ENCODE measurements at regions not wholly inside any gene's neighbourhood (a gene's known extent, or its start where the extent isn't known, plus 50 kb on each side); places are given as distances from the start of the nearest gene placed in this dataset.

DNA sequence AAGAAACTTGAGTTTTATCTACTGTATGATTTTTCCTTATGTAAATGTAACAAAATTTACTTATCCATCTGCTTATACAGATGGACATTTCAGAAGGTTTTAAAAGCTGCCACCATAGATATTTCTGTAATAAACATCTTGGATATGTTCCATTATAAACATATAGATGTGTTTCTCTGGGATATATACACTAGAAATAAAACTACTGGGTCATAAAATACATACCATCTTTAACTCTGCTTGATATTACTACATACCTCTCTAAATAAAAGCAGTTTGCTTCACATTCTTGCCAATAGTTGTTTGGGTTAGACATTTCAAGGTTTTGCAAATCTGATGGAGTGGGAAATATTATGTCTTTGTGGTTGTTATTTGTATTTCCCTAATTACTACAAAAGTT lies 220.6 kb downstream of the FBXO8 start:
- ATAC-seq (no peak), DNase-seq (no peak)
- TF ChIP-seq, protein P1, sequence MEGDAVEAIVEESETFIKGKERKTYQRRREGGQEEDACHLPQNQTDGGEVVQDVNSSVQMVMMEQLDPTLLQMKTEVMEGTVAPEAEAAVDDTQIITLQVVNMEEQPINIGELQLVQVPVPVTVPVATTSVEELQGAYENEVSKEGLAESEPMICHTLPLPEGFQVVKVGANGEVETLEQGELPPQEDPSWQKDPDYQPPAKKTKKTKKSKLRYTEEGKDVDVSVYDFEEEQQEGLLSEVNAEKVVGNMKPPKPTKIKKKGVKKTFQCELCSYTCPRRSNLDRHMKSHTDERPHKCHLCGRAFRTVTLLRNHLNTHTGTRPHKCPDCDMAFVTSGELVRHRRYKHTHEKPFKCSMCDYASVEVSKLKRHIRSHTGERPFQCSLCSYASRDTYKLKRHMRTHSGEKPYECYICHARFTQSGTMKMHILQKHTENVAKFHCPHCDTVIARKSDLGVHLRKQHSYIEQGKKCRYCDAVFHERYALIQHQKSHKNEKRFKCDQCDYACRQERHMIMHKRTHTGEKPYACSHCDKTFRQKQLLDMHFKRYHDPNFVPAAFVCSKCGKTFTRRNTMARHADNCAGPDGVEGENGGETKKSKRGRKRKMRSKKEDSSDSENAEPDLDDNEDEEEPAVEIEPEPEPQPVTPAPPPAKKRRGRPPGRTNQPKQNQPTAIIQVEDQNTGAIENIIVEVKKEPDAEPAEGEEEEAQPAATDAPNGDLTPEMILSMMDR (IDR thresholded peaks at IDR 0.05), result no peak
- TF ChIP-seq POLR2A (IDR thresholded peaks at IDR 0.05), result no peak
- intact Hi-C loops (cut with DNase I), result no loop called here
- Histone ChIP-seq H3K4me3 (no peak overlapping the region), H3K36me3 (replicated peaks in 1 of 2; ENCODE audit: insufficient read depth in 1 of 2, low read depth in 2 of 2) (no peaks in the 10 kb centered on the region), H3K9me3 (no peaks in the 10 kb centered on the region), H3K4me1 (no peaks in the 10 kb centered on the region), H3K27ac (no peak overlapping the region), H3K27me3 (no peaks in the 10 kb centered on the region)

DNA sequence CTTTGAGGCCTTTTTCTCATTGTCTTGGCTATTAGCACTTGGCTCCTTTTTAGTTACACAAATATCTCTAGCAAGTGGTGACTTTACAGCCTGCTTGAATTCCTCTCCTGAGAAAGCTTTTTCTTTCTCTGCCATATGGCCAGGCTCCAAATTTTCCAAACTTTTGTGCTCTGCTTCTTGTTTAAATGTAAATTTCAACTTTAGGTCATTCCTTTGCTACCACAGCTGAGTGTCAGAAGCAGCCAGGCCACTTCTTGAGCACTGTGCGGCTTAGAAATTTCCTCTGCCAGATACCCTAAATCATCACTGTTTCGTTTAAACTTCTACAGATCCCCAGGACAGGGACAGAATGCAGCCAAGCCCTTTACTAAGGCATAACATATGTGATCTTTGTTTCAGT lies 222.4 kb downstream of the FBXO8 start:
- DNase-seq (no peak), ATAC-seq (no peak)
- WGBS, 2 donors, result 59 to 69% methylated on average over 2 of the region's 2 CpGs

DNA sequence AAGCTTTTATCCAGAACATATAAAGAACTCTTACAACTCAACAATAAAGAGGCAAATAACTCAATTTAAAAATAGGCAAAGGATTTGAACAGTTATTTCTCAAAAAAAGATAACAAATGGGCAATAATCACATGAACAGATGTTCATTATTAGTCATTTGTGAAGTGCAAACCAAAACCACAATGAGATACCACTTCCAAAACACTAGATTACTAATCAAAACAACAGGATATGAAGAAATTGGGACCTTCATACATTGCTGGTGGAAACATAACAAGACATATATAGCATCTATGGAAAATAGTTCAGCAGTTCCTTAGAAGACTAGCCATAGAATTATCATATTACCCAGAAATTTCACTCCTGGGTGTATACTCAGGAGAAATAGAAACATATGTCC lies 224.6 kb downstream of the FBXO8 start:
- ATAC-seq (no peak), DNase-seq (no peak)
- Histone ChIP-seq H3K27me3 (no peaks in the 10 kb centered on the region), H3K4me1 (no peaks in the 10 kb centered on the region), H3K36me3 (replicated peaks in 1 of 2; ENCODE audit: insufficient read depth in 1 of 2, low read depth in 2 of 2) (no peaks in the 10 kb centered on the region), H3K9me3 (no peaks in the 10 kb centered on the region), H3K4me3 (no peak overlapping the region), H3K27ac (no peak overlapping the region)
- TF ChIP-seq, protein P1 (IDR thresholded peaks at IDR 0.05), result no peak
- TF ChIP-seq POLR2A (IDR thresholded peaks at IDR 0.05), result no peak
- intact Hi-C loops (cut with DNase I), result no loop called here

More for the DNA sequence above, 222.4 kb downstream of the FBXO8 start:
- no peak overlapping the region for H3K4me3 ChIP-seq
- intact Hi-C loops (cut with DNase I), result no loop called here
- H3K4me1 ChIP-seq, result no peaks in the 10 kb centered on the region
- no peak overlapping the region for H3K27ac ChIP-seq
- no peaks in the 10 kb centered on the region for H3K36me3 ChIP-seq (replicated peaks in 1 of 2; ENCODE audit: insufficient read depth in 1 of 2, low read depth in 2 of 2)
- TF ChIP-seq POLR2A (IDR thresholded peaks at IDR 0.05), result no peak
- TF ChIP-seq, protein P1 (IDR thresholded peaks at IDR 0.05), result no peak
- H3K27me3 ChIP-seq, result no peaks in the 10 kb centered on the region
- no peaks in the 10 kb centered on the region for H3K9me3 ChIP-seq

DNA sequence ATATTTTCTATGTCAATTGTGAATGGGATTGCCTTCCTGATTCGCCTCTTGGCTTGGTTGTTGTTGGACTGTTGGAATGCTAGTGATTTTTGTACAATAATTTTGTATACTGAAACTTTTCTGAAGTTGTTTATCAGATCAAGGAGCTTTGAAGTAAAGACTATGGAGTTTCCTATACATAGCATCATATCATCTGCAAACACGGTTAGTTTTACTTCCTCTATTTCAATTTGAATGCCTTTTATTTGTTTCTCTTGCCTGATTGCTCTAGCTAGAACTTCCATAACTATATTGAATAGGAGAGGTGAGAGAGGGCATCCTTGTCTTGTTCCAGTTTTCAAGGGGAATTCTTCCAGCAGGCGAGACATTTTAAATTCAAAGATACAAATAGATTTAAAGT lies 226.5 kb downstream of the FBXO8 start:
- TF ChIP-seq, protein P1 (IDR thresholded peaks at IDR 0.05), result no peak
- no peak for TF ChIP-seq POLR2A (IDR thresholded peaks at IDR 0.05)
- Histone ChIP-seq H3K9me3 (no peaks in the 10 kb centered on the region), H3K27me3 (no peaks in the 10 kb centered on the region), H3K4me3 (no peak overlapping the region), H3K36me3 (replicated peaks in 1 of 2; ENCODE audit: insufficient read depth in 1 of 2, low read depth in 2 of 2) (no peaks in the 10 kb centered on the region), H3K27ac (no peak overlapping the region), H3K4me1 (no peaks in the 10 kb centered on the region)
- intact Hi-C loops (cut with DNase I), result no loop called here
- no peak for ATAC-seq
- WGBS, 2 donors, result 38 to 64% methylated on average over 3 of the region's 3 CpGs
- no peak for DNase-seq

DNA sequence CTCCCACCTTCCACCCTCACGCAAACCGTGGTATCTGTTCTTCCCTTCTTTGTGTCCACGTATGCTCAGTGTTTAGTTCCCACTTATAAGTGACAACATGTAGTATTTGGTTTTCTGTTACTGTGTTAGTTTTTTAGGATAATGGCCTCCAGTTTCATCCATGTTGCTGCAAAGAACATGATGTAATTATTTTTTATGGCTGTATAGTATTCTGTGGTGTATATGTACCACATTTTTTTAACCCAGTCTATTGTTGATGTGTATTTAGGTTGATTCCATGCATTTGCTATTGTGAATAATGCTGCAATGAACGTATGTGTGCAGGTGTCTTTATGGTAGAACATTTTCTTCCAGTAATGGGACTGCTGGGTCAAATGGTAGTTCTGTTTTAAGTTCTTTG lies 228.1 kb downstream of the FBXO8 start:
- H3K36me3 ChIP-seq (replicated peaks in 1 of 2; ENCODE audit: insufficient read depth in 1 of 2, low read depth in 2 of 2), result no peaks in the 10 kb centered on the region
- DNase-seq (no peak), ATAC-seq (no peak)
- no peaks in the 10 kb centered on the region for H3K9me3 ChIP-seq
- WGBS, 2 donors, result 62 to 75% methylated on average over 4 of the region's 4 CpGs
- TF ChIP-seq POLR2A (IDR thresholded peaks at IDR 0.05), result no peak
- TF ChIP-seq, protein P1 (IDR thresholded peaks at IDR 0.05), result no peak
- no peak overlapping the region for H3K4me3 ChIP-seq
- no peaks in the 10 kb centered on the region for H3K27me3 ChIP-seq
- intact Hi-C loops (cut with DNase I), result no loop called here
- H3K27ac ChIP-seq, result no peak overlapping the region
- no peaks in the 10 kb centered on the region for H3K4me1 ChIP-seq

All from body of pancreas (tissue), 4 donors.